B cell (primary cell): ENCODE measurements at regions not wholly inside any gene's neighbourhood (a gene's known extent, or its start where the extent isn't known, plus 50 kb on each side); places are given as distances from the start of the nearest gene placed in this dataset.

Source experiments
- ATAC-seq: fragments of 200-7000 bp; cut with Tn5 transposase; one replicate; pipeline ENCODE4 v1.10.0; 2021; ENCODE audit warnings: low read depth, mild to moderate bottlenecking, moderate number of reproducible peaks, moderate library complexity
- CTCF ChIA-PET: fragments of 350-600 bp; sonication (Branson Sonifier 250); formaldehyde crosslinking; loops from one replicate; lab custom pipeline; 2021; ENCODE audit warnings: antibody characterized with exemption, inconsistent platforms; lab: Charles Lee
- POLR2A ChIA-PET: fragments of 350-600 bp; sonication (Branson Sonifier 250); formaldehyde crosslinking; loops from one replicate; lab custom pipeline; 2021; ENCODE audit warnings: antibody characterized with exemption; lab: Charles Lee
- DNase-seq: peaks from one replicate; pipeline ENCODE4 v3.0.0; 2013
- H2AFZ ChIP-seq: 2 replicates; pipeline ENCODE4 v1.6.1; 2012; ENCODE audit warnings: mild to moderate bottlenecking, low read depth, low read length; ENCODE audit not compliant: insufficient read depth, poor library complexity, severe bottlenecking
- H3K27ac ChIP-seq, 2 donors: 1 replicate in 1 of 2; 2 replicates in 1 of 2; pipeline ENCODE4 v1.5.1; 2012 to 2013; ENCODE audit warnings: low read length in 2 of 2, mild to moderate bottlenecking in 2 of 2, moderate library complexity in 1 of 2
- H3K27me3 ChIP-seq, 4 experiments: fragments of 200-600 bp in 1 of 4; sonication (generic) in 1 of 4; replicated peaks in 1 of 4; 1 replicate in 2 of 4; 2 replicates in 2 of 4; pipeline versions ENCODE4 v1.6.1 to v1.7.0; 2013 to 2016; ENCODE audit warnings: low read length in 3 of 4, mild to moderate bottlenecking in 2 of 4, mixed read lengths in 1 of 4, moderate library complexity in 1 of 4; ENCODE audit not compliant: insufficient read depth in 4 of 4, control insufficient read depth in 3 of 4; ENCODE audit errors: control extremely low read depth in 1 of 4
- H3K36me3 ChIP-seq, 2 experiments: replicated peaks in 1 of 2; 1 replicate in 1 of 2; 2 replicates in 1 of 2; pipeline versions ENCODE4 v1.6.1 to v1.7.1; 2013; ENCODE audit warnings: low read length in 1 of 2; ENCODE audit not compliant: insufficient read depth in 2 of 2, control insufficient read depth in 1 of 2; ENCODE audit errors: control extremely low read depth in 1 of 2, extremely low read depth in 1 of 2
- H3K4me1 ChIP-seq, 2 donors: fragments of 200-600 bp in 1 of 2; sonication (generic) in 1 of 2; 1 replicate in 1 of 2; 2 replicates in 1 of 2; pipeline versions ENCODE4 v1.5.1 to v1.6.1; 2013 to 2017; ENCODE audit warnings: low read length in 2 of 2; ENCODE audit not compliant: control insufficient read depth in 2 of 2, insufficient read depth in 2 of 2
- H3K4me2 ChIP-seq: replicated peaks from 2 replicates; pipeline ENCODE3; 2012; ENCODE audit warnings: mild to moderate bottlenecking, low read depth, low read length; ENCODE audit not compliant: poor library complexity, severe bottlenecking
- H3K4me3 ChIP-seq, 5 experiments: fragments of 200-600 bp in 1 of 5; sonication (generic) in 1 of 5; 1 replicate in 3 of 5; 2 replicates in 2 of 5; pipeline versions ENCODE4 v1.5.1 to v1.7.0; 2011 to 2016; ENCODE audit warnings: low read length in 4 of 5, mild to moderate bottlenecking in 4 of 5, low read depth in 2 of 5, control low read depth in 1 of 5, moderate library complexity in 1 of 5; ENCODE audit not compliant: insufficient read depth in 1 of 5; ENCODE audit errors: control extremely low read depth in 1 of 5, extremely low read depth in 1 of 5
- H3K79me2 ChIP-seq: fragments of 200-600 bp; sonication (generic); one replicate; pipeline ENCODE4 v1.6.0; 2016; ENCODE audit warnings: low read length; ENCODE audit not compliant: control insufficient read depth, insufficient read depth
- H3K9ac ChIP-seq: fragments of 200-600 bp; sonication (generic); 2 replicates; pipeline ENCODE4 v1.6.1; 2017; ENCODE audit warnings: mild to moderate bottlenecking, low read length, moderate library complexity
- H3K9me3 ChIP-seq, 3 donors: one replicate each; pipeline versions ENCODE4 v1.6.1 to v1.7.1; 2013; ENCODE audit warnings: low read length in 2 of 3; ENCODE audit not compliant: control insufficient read depth in 2 of 3, insufficient read depth in 1 of 3; ENCODE audit errors: control extremely low read depth in 1 of 3
- H4K20me1 ChIP-seq: 2 replicates; pipeline ENCODE4 v1.6.0; 2012; ENCODE audit warnings: mild to moderate bottlenecking, low read length; ENCODE audit not compliant: insufficient read depth, control insufficient read depth, poor library complexity, severe bottlenecking
- H3K27ac Mint-ChIP-seq: one replicate; pipeline ENCODE4 v1.8.0; 2021; ENCODE audit warnings: mixed read lengths
- H3K27me3 Mint-ChIP-seq: one replicate; pipeline ENCODE4 v1.8.0; 2021; ENCODE audit warnings: mixed read lengths
- H3K4me1 Mint-ChIP-seq: one replicate; pipeline ENCODE4 v1.8.0; 2021; ENCODE audit warnings: mixed read lengths
- H3K4me3 Mint-ChIP-seq: one replicate; pipeline ENCODE4 v1.8.0; 2021; ENCODE audit warnings: mixed read lengths
- H3K9me3 Mint-ChIP-seq: one replicate; pipeline ENCODE4 v1.8.0; 2022; ENCODE audit warnings: mixed read lengths; ENCODE audit not compliant: insufficient read depth
- EZH2 ChIP-seq: IDR thresholded peaks from 2 replicates; pipeline ENCODE4 v1.6.1; 2012; ENCODE audit warnings: borderline replicate concordance, low read depth, mild to moderate bottlenecking, moderate library complexity, low read length; ENCODE audit not compliant: insufficient read depth, poor library complexity, severe bottlenecking
- WGBS: methylation state at CpG from one replicate; pipeline ENCODE4 v1.1.5; 2013; ENCODE audit warnings: missing lambda C conversion rate; ENCODE audit not compliant: insufficient coverage; 5-methylcytosine and 5-hydroxymethylcytosine counted together
- intact Hi-C: fragments of 100-400 bp; cut with micrococcal nuclease; formaldehyde crosslinking; loops from one replicate; pipeline ENCODE4 v1.10.0; 2022
- TF ChIP-seq, protein P1 (sequence below): fragments of 200-600 bp; IDR thresholded peaks from one replicate; pipeline ENCODE4 v1.8.0; 2022; ENCODE audit warnings: antibody characterized with exemption, mild to moderate bottlenecking

DNA sequence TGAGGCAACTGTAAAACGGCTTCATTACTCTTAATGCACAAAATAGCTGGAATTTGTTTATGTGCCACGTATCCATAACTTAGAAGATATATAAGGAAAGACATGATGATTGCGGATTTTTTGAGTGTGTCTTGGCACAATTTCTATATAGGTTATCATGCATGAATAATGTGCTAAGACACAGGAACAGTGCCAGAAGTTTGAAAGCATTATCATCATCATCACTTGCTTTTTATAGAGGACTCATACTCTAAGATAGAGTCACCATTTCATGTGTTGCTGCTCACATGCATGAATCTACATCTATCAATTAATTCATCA is 113.4 kb downstream of the ELOVL4 start:
- Histone ChIP-seq H2AFZ (no peak overlapping the region), H3K9me3 (no peaks in the 10 kb centered on the region), H3K9ac (no peak overlapping the region), H3K27me3 (peaks cover 0 to 4% (median 1%) of the 10 kb centered on the region in 4 experiments), H4K20me1 (no peaks in the 10 kb centered on the region), H3K4me3 (no peak overlapping the region), H3K4me1 (no peaks in the 10 kb centered on the region), H3K4me2 (no peak overlapping the region), H3K79me2 (no peaks in the 10 kb centered on the region), H3K36me3 (no peaks in the 10 kb centered on the region), H3K27ac (no peak overlapping the region)
- DNase-seq (no peak), ATAC-seq (no peak)
- intact Hi-C loops = no loop called here
- TF ChIP-seq, protein P1, sequence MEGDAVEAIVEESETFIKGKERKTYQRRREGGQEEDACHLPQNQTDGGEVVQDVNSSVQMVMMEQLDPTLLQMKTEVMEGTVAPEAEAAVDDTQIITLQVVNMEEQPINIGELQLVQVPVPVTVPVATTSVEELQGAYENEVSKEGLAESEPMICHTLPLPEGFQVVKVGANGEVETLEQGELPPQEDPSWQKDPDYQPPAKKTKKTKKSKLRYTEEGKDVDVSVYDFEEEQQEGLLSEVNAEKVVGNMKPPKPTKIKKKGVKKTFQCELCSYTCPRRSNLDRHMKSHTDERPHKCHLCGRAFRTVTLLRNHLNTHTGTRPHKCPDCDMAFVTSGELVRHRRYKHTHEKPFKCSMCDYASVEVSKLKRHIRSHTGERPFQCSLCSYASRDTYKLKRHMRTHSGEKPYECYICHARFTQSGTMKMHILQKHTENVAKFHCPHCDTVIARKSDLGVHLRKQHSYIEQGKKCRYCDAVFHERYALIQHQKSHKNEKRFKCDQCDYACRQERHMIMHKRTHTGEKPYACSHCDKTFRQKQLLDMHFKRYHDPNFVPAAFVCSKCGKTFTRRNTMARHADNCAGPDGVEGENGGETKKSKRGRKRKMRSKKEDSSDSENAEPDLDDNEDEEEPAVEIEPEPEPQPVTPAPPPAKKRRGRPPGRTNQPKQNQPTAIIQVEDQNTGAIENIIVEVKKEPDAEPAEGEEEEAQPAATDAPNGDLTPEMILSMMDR = no peak
- no peak for TF ChIP-seq EZH2
- Mint-ChIP-seq H3K4me3 (no peak overlapping the region), H3K27me3 (peaks cover 11% of the 10 kb centered on the region), H3K9me3 (no peaks in the 10 kb centered on the region), H3K27ac (no peak overlapping the region), H3K4me1 (no peaks in the 10 kb centered on the region)
- no CpG with 5 or more reads among the region's 3 CpGs for WGBS
- ChIA-PET POLR2A (no interaction called here), CTCF (no interaction called here)

DNA sequence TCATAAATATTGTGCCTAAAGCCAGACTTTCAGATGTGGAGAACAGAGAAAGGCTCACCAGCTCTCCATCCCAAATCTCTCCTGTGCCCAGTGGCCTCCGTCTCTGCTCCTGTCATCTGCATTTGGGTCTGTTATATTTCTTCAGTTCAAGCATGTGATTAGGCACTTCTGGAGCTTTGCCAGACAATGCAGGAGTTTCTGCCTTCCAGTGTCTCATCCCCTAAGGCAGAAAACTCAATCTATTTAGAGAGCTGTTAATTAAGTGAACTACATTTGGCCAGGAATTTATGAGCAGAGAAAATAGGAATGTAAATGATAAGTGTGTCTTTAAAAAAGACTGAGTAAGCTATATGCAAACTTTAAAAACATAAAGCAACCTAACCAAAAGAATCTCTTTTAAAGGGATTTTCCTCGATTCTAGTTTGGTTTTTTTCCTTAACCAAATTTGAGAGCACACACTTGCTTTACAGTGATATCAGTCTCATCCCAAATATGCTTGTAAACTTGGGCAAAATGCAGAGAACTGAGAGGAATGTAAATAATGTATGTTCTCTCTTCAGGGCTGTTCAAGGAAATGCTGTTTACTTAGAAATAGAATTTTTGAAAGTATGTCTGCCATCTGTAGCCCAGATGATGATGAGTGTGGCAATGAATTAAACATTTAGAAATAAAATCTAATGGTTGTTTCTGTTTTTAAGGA is 113.9 kb downstream of the ELOVL4 start:
- Mint-ChIP-seq H3K9me3 (no peaks in the 10 kb centered on the region), H3K27me3 (peaks cover 11% of the 10 kb centered on the region)
- CTCF ChIA-PET = no interaction called here

More for the DNA sequence above, 113.9 kb downstream of the ELOVL4 start:
- H3K27me3 ChIP-seq = peaks cover 0 to 4% (median 1%) of the 10 kb centered on the region in 4 experiments
- no peak for DNase-seq
- H4K20me1 ChIP-seq = no peaks in the 10 kb centered on the region
- H3K79me2 ChIP-seq = no peaks in the 10 kb centered on the region
- Mint-ChIP-seq H3K4me3 (no peak overlapping the region), H3K4me1 (no peaks in the 10 kb centered on the region), H3K27ac (no peak overlapping the region)
- no CpG with 5 or more reads among the region's 2 CpGs for WGBS
- H3K4me3 ChIP-seq = no peak overlapping the region
- ATAC-seq = no peak
- H3K27ac ChIP-seq = no peak overlapping the region
- no peak overlapping the region for H3K4me2 ChIP-seq
- H3K9me3 ChIP-seq = no peaks in the 10 kb centered on the region
- no peak overlapping the region for H2AFZ ChIP-seq
- intact Hi-C loops = no loop called here
- no peaks in the 10 kb centered on the region for H3K36me3 ChIP-seq
- POLR2A ChIA-PET = no interaction called here
- no peak for TF ChIP-seq EZH2
- TF ChIP-seq, protein P1 = no peak
- H3K9ac ChIP-seq = no peak overlapping the region
- H3K4me1 ChIP-seq = no peaks in the 10 kb centered on the region
